ENCODE measurements at regions not wholly inside any gene's neighbourhood (a gene's known extent, or its start where the extent isn't known, plus 50 kb on each side); places are given as distances from the start of the nearest gene placed in this dataset.

GRCh38 chr12:3973973-3974644, 100.9 kb upstream of the PARP11 start:
- H3K9me2 ChIP-seq (ENCODE audit: insufficient read depth, low read length): no peaks in the 10 kb centered on the region
- H3K79me2 ChIP-seq (ENCODE audit: insufficient read depth, low read depth, low read length): no peaks in the 10 kb centered on the region
- no peak overlapping the region for H3K4me2 ChIP-seq (ENCODE audit: low read length)
- no peak overlapping the region for H3K27ac ChIP-seq (ENCODE audit: low read depth, low read length, poor library complexity, severe bottlenecking)
- no peaks in the 10 kb centered on the region for H4K20me1 ChIP-seq (ENCODE audit: insufficient read depth, low read length)
- H3K36me3 ChIP-seq (ENCODE audit: insufficient read depth, low read length): no peaks in the 10 kb centered on the region
- POLR2A ChIA-PET: interaction anchor here (0.7 kb wide), 1 partner anchor 35 kb away, joined by 3 read pairs; no protein-coding TSS in a partner anchor
- TF ChIP-seq EZH2phosphoT487 (IDR thresholded peaks at IDR 0.05; ENCODE audit: borderline replicate concordance, low read depth, low read length): no peak
- DNase-seq (ENCODE audit: low spot score): no peak
- intact Hi-C loops (cut with micrococcal nuclease; ENCODE audit: unreplicated experiment): no loop called here
- no peak overlapping the region for H2AFZ ChIP-seq (ENCODE audit: low read length)
- no peak overlapping the region for H3K4me3 ChIP-seq (ENCODE audit: low read depth, low read length, poor library complexity, severe bottlenecking)
- no peaks in the 10 kb centered on the region for H3K9me3 ChIP-seq (ENCODE audit: low read length)
- no peaks in the 10 kb centered on the region for H3K4me1 ChIP-seq (ENCODE audit: insufficient read depth, low read length, poor library complexity, severe bottlenecking)
- no TSS peak for BruUV-seq (replicated peaks)
- CTCF ChIA-PET (ENCODE audit: unreplicated experiment): no interaction called here

- H3K4me2 ChIP-seq (ENCODE audit: low read length): no peak overlapping the region
- no peak for TF ChIP-seq EZH2phosphoT487 (IDR thresholded peaks at IDR 0.05; ENCODE audit: borderline replicate concordance, low read depth, low read length)
- H2AFZ ChIP-seq (ENCODE audit: low read length): no peak overlapping the region
- POLR2A ChIA-PET: interaction anchor here (0.7 kb wide), 1 partner anchor 34 kb away, joined by 3 read pairs; no protein-coding TSS in a partner anchor
- CTCF ChIA-PET (ENCODE audit: unreplicated experiment): no interaction called here
- BruUV-seq (replicated peaks): no TSS peak
- no peaks in the 10 kb centered on the region for H3K4me1 ChIP-seq (ENCODE audit: insufficient read depth, low read length, poor library complexity, severe bottlenecking)
- H3K79me2 ChIP-seq (ENCODE audit: insufficient read depth, low read depth, low read length): no peaks in the 10 kb centered on the region
- no peak overlapping the region for H3K27ac ChIP-seq (ENCODE audit: low read depth, low read length, poor library complexity, severe bottlenecking)
- H4K20me1 ChIP-seq (ENCODE audit: insufficient read depth, low read length): no peaks in the 10 kb centered on the region
- intact Hi-C loops (cut with micrococcal nuclease; ENCODE audit: unreplicated experiment): no loop called here
- no peaks in the 10 kb centered on the region for H3K36me3 ChIP-seq (ENCODE audit: insufficient read depth, low read length)
- H3K9me3 ChIP-seq (ENCODE audit: low read length): no peaks in the 10 kb centered on the region
- no peaks in the 10 kb centered on the region for H3K9me2 ChIP-seq (ENCODE audit: insufficient read depth, low read length)
- H3K4me3 ChIP-seq (ENCODE audit: low read depth, low read length, poor library complexity, severe bottlenecking): no peak overlapping the region
- DNase-seq (ENCODE audit: low spot score): no peak
Measured at GRCh38 chr12:3973269-3973884, 100.2 kb upstream of the PARP11 start.

GRCh38 chr12:3972576-3972975, 99.4 kb upstream of the PARP11 start:
- H3K9me3 ChIP-seq (ENCODE audit: low read length): no peaks in the 10 kb centered on the region
- H3K79me2 ChIP-seq (ENCODE audit: insufficient read depth, low read depth, low read length): no peaks in the 10 kb centered on the region
- no peaks in the 10 kb centered on the region for H3K36me3 ChIP-seq (ENCODE audit: insufficient read depth, low read length)
- H3K4me3 ChIP-seq (ENCODE audit: low read depth, low read length, poor library complexity, severe bottlenecking): no peak overlapping the region
- no peaks in the 10 kb centered on the region for H3K9me2 ChIP-seq (ENCODE audit: insufficient read depth, low read length)
- no peak for TF ChIP-seq CTCF (conservative IDR thresholded peaks at IDR 0.05; ENCODE audit: low read length)
- TF ChIP-seq EZH2phosphoT487 (IDR thresholded peaks at IDR 0.05; ENCODE audit: borderline replicate concordance, low read depth, low read length): no peak
- ChIA-PET CTCF (ENCODE audit: unreplicated experiment) (no interaction called here), POLR2A (no interaction called here)
- H3K27ac ChIP-seq (ENCODE audit: low read depth, low read length, poor library complexity, severe bottlenecking): no peak overlapping the region
- no peaks in the 10 kb centered on the region for H4K20me1 ChIP-seq (ENCODE audit: insufficient read depth, low read length)
- no peak overlapping the region for H2AFZ ChIP-seq (ENCODE audit: low read length)
- H3K4me1 ChIP-seq (ENCODE audit: insufficient read depth, low read length, poor library complexity, severe bottlenecking): no peaks in the 10 kb centered on the region
- no peak for DNase-seq (ENCODE audit: low spot score)
- no peak overlapping the region for H3K4me2 ChIP-seq (ENCODE audit: low read length)
- no TSS peak for BruUV-seq (replicated peaks)
- intact Hi-C loops (cut with micrococcal nuclease; ENCODE audit: unreplicated experiment): no loop called here
